D721Med (cell line): ENCODE measurements at regions not wholly inside any gene's neighbourhood (a gene's known extent, or its start where the extent isn't known, plus 50 kb on each side); places are given as distances from the start of the nearest gene placed in this dataset.

Experiments used
- DNase-seq: peaks from one replicate; pipeline ENCODE4 v3.0.0; 2011; ENCODE audit warnings: low spot score; ENCODE audit not compliant: insufficient read length
- FAIRE-seq: peaks from 2 replicates; lab custom pipeline; 2011; peaks lifted over from hg19 to GRCh38; lab: Jason Lieb, UNC
- TF ChIP-seq, protein P1 (sequence below): IDR thresholded peaks from 2 replicates; pipeline ENCODE4 v1.5.1; 2012; ENCODE audit warnings: mild to moderate bottlenecking, control low read depth; ENCODE audit not compliant: insufficient read depth; ENCODE audit errors: missing control alignments

GRCh38 chr12:74468401-74468800, 69.2 kb upstream of the ATXN7L3B start:
- no peak for FAIRE-seq
- TF ChIP-seq, protein P1, sequence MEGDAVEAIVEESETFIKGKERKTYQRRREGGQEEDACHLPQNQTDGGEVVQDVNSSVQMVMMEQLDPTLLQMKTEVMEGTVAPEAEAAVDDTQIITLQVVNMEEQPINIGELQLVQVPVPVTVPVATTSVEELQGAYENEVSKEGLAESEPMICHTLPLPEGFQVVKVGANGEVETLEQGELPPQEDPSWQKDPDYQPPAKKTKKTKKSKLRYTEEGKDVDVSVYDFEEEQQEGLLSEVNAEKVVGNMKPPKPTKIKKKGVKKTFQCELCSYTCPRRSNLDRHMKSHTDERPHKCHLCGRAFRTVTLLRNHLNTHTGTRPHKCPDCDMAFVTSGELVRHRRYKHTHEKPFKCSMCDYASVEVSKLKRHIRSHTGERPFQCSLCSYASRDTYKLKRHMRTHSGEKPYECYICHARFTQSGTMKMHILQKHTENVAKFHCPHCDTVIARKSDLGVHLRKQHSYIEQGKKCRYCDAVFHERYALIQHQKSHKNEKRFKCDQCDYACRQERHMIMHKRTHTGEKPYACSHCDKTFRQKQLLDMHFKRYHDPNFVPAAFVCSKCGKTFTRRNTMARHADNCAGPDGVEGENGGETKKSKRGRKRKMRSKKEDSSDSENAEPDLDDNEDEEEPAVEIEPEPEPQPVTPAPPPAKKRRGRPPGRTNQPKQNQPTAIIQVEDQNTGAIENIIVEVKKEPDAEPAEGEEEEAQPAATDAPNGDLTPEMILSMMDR: no peak
- no peak for DNase-seq

DNA sequence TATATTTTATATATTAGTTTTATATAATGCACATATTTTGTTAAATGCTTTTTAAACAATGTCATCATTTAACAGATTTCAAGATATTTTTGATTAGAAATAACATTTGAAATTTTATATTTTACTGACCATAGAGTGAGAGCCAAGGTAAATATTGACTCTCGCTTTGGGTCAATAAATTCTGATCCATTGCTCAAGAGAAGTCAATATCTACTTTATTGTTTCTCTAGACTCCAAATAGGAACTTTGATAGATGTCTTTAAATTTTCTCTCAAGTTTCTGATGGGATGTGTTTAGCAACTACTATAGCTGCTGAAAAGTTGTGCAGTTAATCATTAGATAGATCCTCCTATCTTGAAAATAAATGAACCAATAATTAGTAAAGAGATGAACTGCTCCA, 61.4 kb upstream of the ATXN7L3B start:
- FAIRE-seq: no peak
- DNase-seq: no peak

DNA sequence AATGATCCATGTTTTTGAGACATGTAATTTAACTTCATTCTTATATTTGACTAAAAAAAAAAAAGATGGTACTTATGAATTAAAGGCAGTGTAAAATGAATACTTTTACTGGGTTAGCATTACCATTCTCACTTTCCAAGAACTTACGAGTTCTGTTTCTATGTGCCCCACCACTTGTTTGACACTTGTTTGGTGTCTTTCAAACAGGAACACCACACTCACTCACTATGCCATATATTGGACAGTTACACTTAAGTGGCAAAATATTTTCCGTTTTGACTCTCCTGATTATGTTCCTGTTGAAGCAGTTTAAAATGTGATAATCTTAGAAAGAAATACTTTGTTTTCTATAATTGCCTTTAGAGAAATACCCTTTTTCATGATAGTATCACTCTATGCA, 56.6 kb upstream of the ATXN7L3B start:
- FAIRE-seq: no peak
- TF ChIP-seq, protein P1: no peak
- no peak for DNase-seq

More for the DNA sequence above, 61.4 kb upstream of the ATXN7L3B start:
- TF ChIP-seq, protein P1: no peak

DNA sequence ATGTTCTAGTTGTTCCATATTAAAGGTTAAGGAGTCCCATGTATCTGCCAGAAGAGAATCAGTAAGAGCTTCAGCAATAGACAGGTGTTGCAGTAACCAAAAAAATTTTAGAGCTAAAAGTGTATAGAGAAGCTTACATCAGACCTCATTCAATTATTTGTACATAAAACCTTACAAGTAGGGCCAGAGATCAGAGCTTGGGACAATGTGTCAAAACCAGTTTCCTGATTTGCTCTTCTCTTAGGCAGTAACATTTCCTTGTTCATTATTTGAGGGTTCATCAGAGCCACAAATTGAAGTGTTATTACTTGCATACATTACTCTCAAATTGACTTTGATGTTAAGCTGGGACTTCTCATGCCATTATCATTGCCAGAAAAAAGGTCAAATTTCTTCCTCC, 55.5 kb upstream of the ATXN7L3B start:
- FAIRE-seq (no peak), DNase-seq (no peak)
- TF ChIP-seq, protein P1: no peak

GRCh38 chr12:74483057-74483456, 54.6 kb upstream of the ATXN7L3B start:
- no peak for FAIRE-seq
- TF ChIP-seq, protein P1: no peak
- DNase-seq: no peak
